Karpas-422 (cell line): ENCODE measurements at regions not wholly inside any gene's neighbourhood (a gene's known extent, or its start where the extent isn't known, plus 50 kb on each side); places are given as distances from the start of the nearest gene placed in this dataset.

Source experiments
- DNase-seq: peaks from one replicate; pipeline ENCODE4 v3.0.0-alpha.2; 2015
- H2AFZ ChIP-seq: fragments of 200-600 bp; sonication (generic); 2 replicates; pipeline ENCODE4 v1.6.1; 2014; ENCODE audit warnings: antibody characterized with exemption, low read length, mixed read lengths
- H3K27ac ChIP-seq: fragments of 200-600 bp; sonication (generic); 2 replicates; pipeline ENCODE4 v1.5.1; 2014; ENCODE audit warnings: mild to moderate bottlenecking, low read length, moderate library complexity
- H3K27me3 ChIP-seq: fragments of 200-600 bp; sonication (generic); 2 replicates; pipeline ENCODE4 v1.6.1; 2014; ENCODE audit warnings: low read length, mixed read lengths
- H3K36me3 ChIP-seq: fragments of 200-600 bp; sonication (generic); 2 replicates; pipeline ENCODE4 v1.6.1; 2014; ENCODE audit warnings: low read length, mixed read lengths; ENCODE audit not compliant: insufficient read depth
- H3K4me1 ChIP-seq: fragments of 200-600 bp; sonication (generic); 2 replicates; pipeline ENCODE4 v1.6.1; 2014; ENCODE audit warnings: mild to moderate bottlenecking, low read length, mixed read lengths
- H3K4me2 ChIP-seq: fragments of 200-600 bp; sonication (generic); 2 replicates; pipeline ENCODE4 v1.6.1; 2014; ENCODE audit warnings: low read length, low read depth, mild to moderate bottlenecking; ENCODE audit not compliant: poor library complexity, severe bottlenecking
- H3K4me3 ChIP-seq: fragments of 200-600 bp; sonication (generic); 2 replicates; pipeline ENCODE4 v1.5.1; 2014; ENCODE audit warnings: mild to moderate bottlenecking, antibody characterized with exemption, low read length, mixed read lengths
- H3K79me2 ChIP-seq: fragments of 200-600 bp; sonication (generic); 2 replicates; pipeline ENCODE4 v1.6.1; 2014; ENCODE audit warnings: mild to moderate bottlenecking, low read length, mixed read lengths
- H3K9ac ChIP-seq: fragments of 200-600 bp; sonication (generic); 2 replicates; pipeline ENCODE4 v1.6.0; 2014; ENCODE audit warnings: low read length
- H3K9me2 ChIP-seq: fragments of 200-600 bp; sonication (generic), shearing (Covaris generic); replicated peaks from 2 replicates; pipeline ENCODE4 v1.6.0; 2014; ENCODE audit warnings: mild to moderate bottlenecking, low read length, moderate library complexity; ENCODE audit not compliant: insufficient read depth
- H3K9me3 ChIP-seq: fragments of 300-700, 200-600 bp; sonication (generic); 2 replicates; pipeline ENCODE4 v1.6.1; 2014; ENCODE audit warnings: low read length, mixed read lengths
- H4K20me1 ChIP-seq: fragments of 200-600 bp; sonication (generic); 2 replicates; pipeline ENCODE4 v1.6.1; 2014; ENCODE audit warnings: mild to moderate bottlenecking, antibody characterized with exemption, low read length, low read depth; ENCODE audit not compliant: insufficient read depth

GRCh38 chrX:7202206-7202605 is 54.3 kb upstream of the PUDP start:
- H4K20me1 ChIP-seq = no peaks in the 10 kb centered on the region
- H3K9me3 ChIP-seq = no peaks in the 10 kb centered on the region
- no peak for DNase-seq

GRCh38 chrX:7201496-7201895 is 53.5 kb upstream of the PUDP start:
- Histone ChIP-seq H4K20me1 (no peaks in the 10 kb centered on the region), H3K4me1 (peaks cover 64% of the 10 kb centered on the region), H3K36me3 (0 out of 2 replicates have a peak, but pooled peaks cover 9% of the 10 kb centered on the region), H3K9me2 (no peaks in the 10 kb centered on the region), H2AFZ (no peak overlapping the region), H3K9me3 (no peaks in the 10 kb centered on the region), H3K4me3 (no peak overlapping the region), H3K27me3 (no peaks in the 10 kb centered on the region), H3K4me2 (no peak overlapping the region), H3K79me2 (peaks cover 86% of the 10 kb centered on the region), H3K9ac (no peak overlapping the region), H3K27ac (peak overlapping the region; percentile 35)
- no peak for DNase-seq

More at GRCh38 chrX:7202206-7202605, 54.3 kb upstream of the PUDP start:
- Histone ChIP-seq H3K4me1 (peaks cover 67% of the 10 kb centered on the region), H3K79me2 (peaks cover 87% of the 10 kb centered on the region), H3K9me2 (no peaks in the 10 kb centered on the region), H3K4me3 (no peak overlapping the region), H3K27me3 (no peaks in the 10 kb centered on the region), H3K36me3 (0 out of 2 replicates have a peak, but pooled peaks cover 11% of the 10 kb centered on the region), H2AFZ (no peak overlapping the region), H3K27ac (peak overlapping the region; percentile 83), H3K9ac (no peak overlapping the region), H3K4me2 (no peak overlapping the region)

- no peak for DNase-seq
- peak overlapping the region; percentile 35; the same call in 1 of the 2 replicates for H3K27ac ChIP-seq
- no peaks in the 10 kb centered on the region for H3K27me3 ChIP-seq
Measured at GRCh38 chrX:7198499-7198898, 50.5 kb upstream of the PUDP start.

More at GRCh38 chrX:7198499-7198898, 50.5 kb upstream of the PUDP start:
- H2AFZ ChIP-seq = no peak overlapping the region
- H3K4me1 ChIP-seq = peaks cover 35% of the 10 kb centered on the region
- H3K4me3 ChIP-seq = no peak overlapping the region
- 0 out of 2 replicates have a peak, but pooled peaks cover 5% of the 10 kb centered on the region for H3K36me3 ChIP-seq
- H3K79me2 ChIP-seq = peaks cover 79% of the 10 kb centered on the region
- no peaks in the 10 kb centered on the region for H4K20me1 ChIP-seq
- no peaks in the 10 kb centered on the region for H3K9me3 ChIP-seq
- no peak overlapping the region for H3K4me2 ChIP-seq
- no peaks in the 10 kb centered on the region for H3K9me2 ChIP-seq
- H3K9ac ChIP-seq = no peak overlapping the region
